ENCODE measurements at regions not wholly inside any gene's neighbourhood (a gene's known extent, or its start where the extent isn't known, plus 50 kb on each side); places are given as distances from the start of the nearest gene placed in this dataset.

DNA sequence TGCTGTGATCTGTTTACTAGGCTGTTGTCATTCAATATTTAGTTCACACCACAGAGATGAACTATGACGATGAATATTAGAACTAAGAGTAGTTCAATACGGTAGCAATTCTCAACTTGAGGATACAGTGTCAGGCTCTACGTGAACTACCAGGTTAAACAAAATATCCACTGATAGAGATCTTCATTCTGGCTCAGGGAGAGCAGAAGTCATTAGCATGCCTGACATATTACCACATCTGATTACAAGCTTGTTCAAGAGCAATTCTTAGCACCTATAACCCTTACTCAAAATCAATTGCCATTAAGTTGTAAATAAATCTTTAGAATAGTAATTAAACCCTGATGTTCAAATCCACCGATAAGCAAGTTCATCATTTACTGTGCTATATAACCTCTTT is 207.2 kb downstream of the CHRM3 start:
- no TSS peak for BruUV-seq (replicated peaks)
- no peak for DNase-seq
- Histone ChIP-seq H3K9me3 (ENCODE audit: control insufficient read depth, insufficient read depth, low read length) (peaks cover 8% of the 10 kb centered on the region), H2AK5ac (ENCODE audit: low read depth, low read length) (no peak overlapping the region), H2AK9ac (replicated peaks; ENCODE audit: low read depth, low read length, poor library complexity) (no peak overlapping the region), H4K20me1 (ENCODE audit: insufficient read depth, low read length) (no peaks in the 10 kb centered on the region), H3K4ac (ENCODE audit: low read depth, low read length) (no peak overlapping the region), H2BK5ac (ENCODE audit: low read depth, low read length, poor library complexity, severe bottlenecking) (no peak overlapping the region), H4K5ac (ENCODE audit: low read depth, low read length) (no peak overlapping the region), H3K4me1 (ENCODE audit: control insufficient read depth, insufficient read depth, low read length) (no peaks in the 10 kb centered on the region), H3K9ac (ENCODE audit: low read depth, low read length) (no peak overlapping the region), H3K23ac (ENCODE audit: low read depth, low read length) (no peak overlapping the region), H2BK15ac (ENCODE audit: low read depth, low read length) (no peak overlapping the region), H3K4me2 (ENCODE audit: low read depth, low read length) (no peak overlapping the region), H4K91ac (ENCODE audit: insufficient read depth, low read depth, low read length) (no peak overlapping the region), H2BK120ac (ENCODE audit: low read depth, low read length) (no peak overlapping the region), H3K18ac (ENCODE audit: low read depth, low read length) (no peak overlapping the region), H3K56ac (ENCODE audit: extremely low read depth, insufficient read depth, low read length) (no peak overlapping the region), H3K9me1 (ENCODE audit: insufficient read depth, low read length) (no peaks in the 10 kb centered on the region), H2AFZ (replicated peaks; ENCODE audit: low read length, poor library complexity) (no peak overlapping the region), H3K36me3 (ENCODE audit: control insufficient read depth, insufficient read depth, low read length) (no peaks in the 10 kb centered on the region), H3K14ac (replicated peaks; ENCODE audit: low read depth, low read length) (no peak overlapping the region), H3K4me3 (ENCODE audit: insufficient read depth, low read depth, low read length) (no peak overlapping the region), H2BK20ac (ENCODE audit: low read depth, low read length) (no peak overlapping the region), H3K27me3 (ENCODE audit: control insufficient read depth, insufficient read depth, low read length) (no peaks in the 10 kb centered on the region), H3K79me1 (ENCODE audit: low read depth in 1 of 2, low read length in 2 of 2) (no peaks in the 10 kb centered on the region), H3K27ac (ENCODE audit: insufficient read depth, low read length) (no peak overlapping the region), H4K8ac (ENCODE audit: low read depth in 2 of 2, low read length in 2 of 2) (no peak overlapping the region)
- dilution Hi-C loops (cut with HindIII; ENCODE audit: low sequenced_read_pairs, unreplicated experiment) (no loop called here), in situ Hi-C loops (cut with MboI; ENCODE audit: low sequenced_read_pairs) (no loop called here), intact Hi-C loops (cut with micrococcal nuclease) (no loop called here)
- ChIA-PET POLR2A (ENCODE audit: unreplicated experiment) (no interaction called here), CTCF (no interaction called here)
- WGBS, 2 experiments (ENCODE audit: extremely low coverage in 2 of 2, insufficient read length in 1 of 2), result no CpG with 5 or more reads among the region's 4 CpGs
- no peak for ATAC-seq (ENCODE audit: low read depth)
- TF ChIP-seq CHD1 (IDR thresholded peaks at IDR 0.05; ENCODE audit: low read depth, low read length) (no peak), RAD21 (IDR thresholded peaks at IDR 0.05; ENCODE audit: low read length) (no peak), MAZ (IDR thresholded peaks at IDR 0.05; ENCODE audit: borderline replicate concordance, low read depth, low read length) (no peak), NFE2L2 (IDR thresholded peaks at IDR 0.05; ENCODE audit: low read depth, low read length) (no peak), MXI1 (IDR thresholded peaks at IDR 0.05; ENCODE audit: borderline replicate concordance, low read depth, low read length) (no peak)

Data from IMR-90 (cell line).